Astrocyte (in vitro differentiated cells and primary cell): ENCODE measurements at regions not wholly inside any gene's neighbourhood (a gene's known extent, or its start where the extent isn't known, plus 50 kb on each side); places are given as distances from the start of the nearest gene placed in this dataset.

Experiments used
- DNase-seq: peaks from one replicate; pipeline ENCODE4 v3.0.0-alpha.2; 2010; ENCODE audit warnings: low read depth
- FAIRE-seq: peaks from 2 replicates; lab custom pipeline; 2011; peaks lifted over from hg19 to GRCh38; lab: Jason Lieb, UNC
- H2AFZ ChIP-seq: 2 replicates; pipeline ENCODE4 v1.6.0; 2012; ENCODE audit warnings: low read depth, low read length, inconsistent platforms
- H3K27ac ChIP-seq: 2 replicates; pipeline ENCODE4 v1.5.1; 2011; ENCODE audit warnings: low read depth, low read length, inconsistent platforms
- H3K27me3 ChIP-seq: 2 replicates; pipeline ENCODE4 v1.6.0; 2011; ENCODE audit warnings: low read length, inconsistent platforms; ENCODE audit not compliant: insufficient read depth
- H3K36me3 ChIP-seq: 2 replicates; pipeline ENCODE4 v1.5.1; 2011; ENCODE audit warnings: low read length, inconsistent platforms; ENCODE audit not compliant: insufficient read depth
- H3K4me1 ChIP-seq: 2 replicates; pipeline ENCODE4 v1.5.1; 2011; ENCODE audit warnings: low read length, inconsistent platforms; ENCODE audit not compliant: insufficient read depth
- H3K4me2 ChIP-seq: 2 replicates; pipeline ENCODE4 v1.6.0; 2012; ENCODE audit warnings: low read length, inconsistent platforms
- H3K4me3 ChIP-seq: 2 replicates; pipeline ENCODE4 v1.5.1; 2011; ENCODE audit warnings: low read depth, mild to moderate bottlenecking, low read length, inconsistent platforms; ENCODE audit not compliant: insufficient read depth
- H3K79me2 ChIP-seq: 2 replicates; pipeline ENCODE4 v1.6.0; 2012; ENCODE audit warnings: mild to moderate bottlenecking, low read length, inconsistent platforms; ENCODE audit not compliant: insufficient read depth
- H3K9ac ChIP-seq: 2 replicates; pipeline ENCODE4 v1.6.0; 2012; ENCODE audit warnings: mild to moderate bottlenecking, low read length, inconsistent platforms
- H3K9me3 ChIP-seq: 2 replicates; pipeline ENCODE4 v1.5.1; 2012; ENCODE audit warnings: low read depth, mild to moderate bottlenecking, low read length, inconsistent platforms; ENCODE audit not compliant: insufficient read depth
- H4K20me1 ChIP-seq: 2 replicates; pipeline ENCODE4 v1.6.0; 2012; ENCODE audit warnings: low read length, inconsistent platforms; ENCODE audit not compliant: insufficient read depth
- H3K27ac Mint-ChIP-seq: one replicate; pipeline ENCODE4 v1.8.0; 2021; ENCODE audit warnings: mild to moderate bottlenecking, mixed read lengths; ENCODE audit not compliant: unreplicated experiment
- H3K27me3 Mint-ChIP-seq: one replicate; pipeline ENCODE4 v1.8.0; 2021; ENCODE audit warnings: low read depth, mixed read lengths; ENCODE audit not compliant: unreplicated experiment
- H3K36me3 Mint-ChIP-seq: one replicate; pipeline ENCODE4 v1.8.0; 2021; ENCODE audit warnings: low read depth, mixed read lengths; ENCODE audit not compliant: unreplicated experiment
- H3K4me1 Mint-ChIP-seq: one replicate; pipeline ENCODE4 v1.8.0; 2021; ENCODE audit warnings: low read depth, mixed read lengths; ENCODE audit not compliant: unreplicated experiment
- H3K4me3 Mint-ChIP-seq: one replicate; pipeline ENCODE4 v1.8.0; 2021; ENCODE audit warnings: mild to moderate bottlenecking, moderate library complexity, mixed read lengths; ENCODE audit not compliant: unreplicated experiment
- H3K9me3 Mint-ChIP-seq: one replicate; pipeline ENCODE4 v1.8.0; 2021; ENCODE audit warnings: mild to moderate bottlenecking, mixed read lengths; ENCODE audit not compliant: unreplicated experiment
- CTCF ChIP-seq: IDR thresholded peaks from 2 replicates; pipeline ENCODE4 v1.5.1; 2011; ENCODE audit warnings: low read depth, mild to moderate bottlenecking, inconsistent platforms, low read length, moderate library complexity; ENCODE audit not compliant: insufficient read depth
- EZH2 ChIP-seq: IDR thresholded peaks from 2 replicates; pipeline ENCODE4 v1.6.1; 2012; ENCODE audit warnings: mild to moderate bottlenecking, low read length, inconsistent platforms; ENCODE audit not compliant: insufficient read depth

DNA sequence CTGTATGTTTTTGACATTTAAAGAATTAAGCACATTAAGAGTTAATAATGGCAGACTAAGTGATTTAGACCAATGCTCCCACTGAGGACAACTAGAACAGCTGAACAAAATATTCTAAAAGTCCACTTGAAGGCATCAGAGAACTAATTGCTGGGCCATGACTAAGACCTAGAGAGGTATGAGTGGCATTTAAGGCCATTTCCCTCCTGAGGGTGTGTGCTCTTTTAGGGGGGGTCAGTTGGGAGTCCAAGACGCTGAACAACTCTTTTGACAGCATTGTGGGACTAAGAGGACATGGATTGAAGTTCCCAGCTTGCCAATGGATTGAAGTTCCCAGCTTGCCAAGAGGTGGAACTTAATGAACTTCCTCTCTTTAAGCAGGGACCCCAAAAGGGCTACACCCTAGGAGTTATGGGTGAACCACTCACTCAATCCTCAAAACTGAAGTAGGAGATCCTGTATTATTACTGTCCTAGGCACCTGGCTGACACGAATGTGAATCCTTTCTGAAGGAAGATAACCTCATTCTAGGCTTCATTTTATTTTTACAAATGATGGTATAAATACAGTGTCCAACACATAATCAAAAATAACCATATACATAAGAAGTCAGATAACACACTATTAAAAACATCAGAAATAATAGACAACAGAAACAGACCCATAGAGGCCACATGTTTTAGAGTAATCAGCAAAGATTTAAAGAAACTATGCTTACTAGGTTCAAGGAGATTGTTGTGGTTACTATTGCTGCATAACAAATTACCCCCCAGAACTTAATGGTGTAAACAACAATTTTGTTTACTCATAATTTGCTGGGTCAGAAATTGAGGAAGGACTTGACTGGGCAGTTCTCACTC is 175.1 kb downstream of the VEGFA start:
- peaks cover 10% of the 10 kb centered on the region for H3K9me3 Mint-ChIP-seq
- no peak for FAIRE-seq

DNA sequence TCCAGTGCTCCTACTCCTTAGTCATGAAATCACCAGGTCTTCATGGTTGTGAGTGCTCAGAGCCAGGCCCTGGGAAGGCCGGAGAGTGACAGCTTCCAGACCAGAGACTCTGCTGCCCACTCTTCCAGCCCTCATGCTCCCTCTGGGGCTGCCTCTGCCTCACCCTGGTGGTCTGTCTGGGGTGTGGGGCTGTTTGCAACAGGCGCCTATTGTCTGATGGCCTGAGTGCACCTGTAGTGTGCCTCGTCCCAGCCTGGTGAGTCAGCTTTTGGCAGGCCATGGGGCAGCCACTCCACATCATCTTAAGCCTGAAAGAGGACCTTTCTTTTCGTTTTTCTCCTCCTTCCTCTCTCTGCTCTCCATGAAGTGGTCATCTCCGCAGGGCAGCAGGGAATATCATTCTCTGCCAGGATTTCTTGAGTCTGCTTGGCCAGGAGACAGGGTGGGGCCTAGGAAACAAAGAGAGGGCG is 173.8 kb downstream of the VEGFA start:
- H3K4me1 Mint-ChIP-seq, result peaks cover 17% of the 10 kb centered on the region
- no peak overlapping the region for H2AFZ ChIP-seq
- H3K27ac Mint-ChIP-seq, result no peak overlapping the region
- H3K4me3 Mint-ChIP-seq, result no peak overlapping the region
- peaks cover 4% of the 10 kb centered on the region for H3K4me1 ChIP-seq
- no peaks in the 10 kb centered on the region for H3K27me3 ChIP-seq
- FAIRE-seq, result no peak
- no peak overlapping the region for H3K4me2 ChIP-seq
- H4K20me1 ChIP-seq, result no peaks in the 10 kb centered on the region
- H3K36me3 Mint-ChIP-seq, result no peaks in the 10 kb centered on the region
- no peaks in the 10 kb centered on the region for H3K36me3 ChIP-seq
- TF ChIP-seq CTCF (no peak), EZH2 (no peak)
- H3K4me3 ChIP-seq, result no peak overlapping the region
- H3K9ac ChIP-seq, result no peak overlapping the region
- no peaks in the 10 kb centered on the region for H3K9me3 ChIP-seq
- peaks cover 17% of the 10 kb centered on the region for H3K27me3 Mint-ChIP-seq
- no peaks in the 10 kb centered on the region for H3K79me2 ChIP-seq
- no peak overlapping the region for H3K27ac ChIP-seq
- peak; percentile 54 for DNase-seq
- H3K9me3 Mint-ChIP-seq, result peaks cover 11% of the 10 kb centered on the region

More for the DNA sequence above, 175.1 kb downstream of the VEGFA start:
- H3K27ac Mint-ChIP-seq, result no peak overlapping the region
- H3K4me2 ChIP-seq, result no peak overlapping the region
- peak; percentile 43 for DNase-seq
- H3K79me2 ChIP-seq, result no peaks in the 10 kb centered on the region
- H3K4me3 ChIP-seq, result no peak overlapping the region
- H4K20me1 ChIP-seq, result no peaks in the 10 kb centered on the region
- H3K36me3 ChIP-seq, result no peaks in the 10 kb centered on the region
- H3K36me3 Mint-ChIP-seq, result no peaks in the 10 kb centered on the region
- no peak overlapping the region for H3K9ac ChIP-seq
- TF ChIP-seq EZH2, result no peak
- no peak for TF ChIP-seq CTCF
- H3K9me3 ChIP-seq, result no peaks in the 10 kb centered on the region
- H3K4me3 Mint-ChIP-seq, result peak overlapping the region; percentile 21
- H3K27ac ChIP-seq, result no peak overlapping the region
- no peak overlapping the region for H2AFZ ChIP-seq
- no peaks in the 10 kb centered on the region for H3K27me3 ChIP-seq
- peaks cover 29% of the 10 kb centered on the region for H3K4me1 Mint-ChIP-seq
- H3K27me3 Mint-ChIP-seq, result peaks cover 11% of the 10 kb centered on the region
- H3K4me1 ChIP-seq, result peaks cover 13% of the 10 kb centered on the region
